Hematopoietic multipotent progenitor cell (in vitro differentiated cells): ENCODE measurements at regions not wholly inside any gene's neighbourhood (a gene's known extent, or its start where the extent isn't known, plus 50 kb on each side); places are given as distances from the start of the nearest gene placed in this dataset.

ENCODE experiments used
- DNase-seq, 3 donors: peaks; one replicate each; pipeline ENCODE4 v3.0.0-alpha.2; 2011 to 2015; ENCODE audit warnings: low read depth in 2 of 3, low spot score in 2 of 3

DNA sequence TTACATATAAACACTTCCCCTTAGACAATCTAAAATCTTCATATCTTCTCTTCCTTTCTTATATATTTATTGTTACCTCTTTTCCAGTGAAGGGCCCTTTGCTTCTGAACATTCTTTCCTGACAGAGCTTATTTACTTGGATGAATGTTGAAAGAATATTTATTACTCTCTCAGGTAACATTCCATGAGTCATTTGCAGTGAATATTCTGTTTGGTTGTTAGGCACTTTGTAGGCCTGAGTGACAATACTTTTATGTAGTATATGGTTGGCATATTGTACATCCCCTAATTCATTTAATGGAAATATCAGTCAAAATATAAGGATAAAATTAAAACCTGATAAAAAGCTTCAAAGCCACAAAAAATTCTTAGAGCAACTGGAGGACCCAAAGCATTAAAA is 260.9 kb upstream of the KCNMB2 start:
- no peak for DNase-seq

DNA sequence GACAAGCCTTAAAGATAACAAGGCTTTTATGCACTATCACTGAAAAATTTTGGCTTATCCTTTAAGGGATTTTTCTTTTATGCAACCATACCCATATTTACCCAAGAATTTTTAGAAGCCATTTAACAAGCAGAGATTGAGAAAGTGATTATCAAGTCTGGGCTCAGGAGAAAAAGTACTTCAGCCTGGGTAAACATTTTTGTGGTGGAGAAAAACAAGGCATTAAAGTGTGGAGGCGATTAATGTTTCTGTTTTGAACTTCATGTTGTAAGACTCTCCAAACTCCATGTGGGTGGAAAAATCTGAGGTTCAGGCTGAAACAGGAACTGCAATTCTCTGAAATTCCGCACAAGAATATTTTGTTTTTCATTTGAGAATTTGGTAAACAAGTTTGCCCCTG is 260.4 kb upstream of the KCNMB2 start:
- DNase-seq, result no peak

DNA sequence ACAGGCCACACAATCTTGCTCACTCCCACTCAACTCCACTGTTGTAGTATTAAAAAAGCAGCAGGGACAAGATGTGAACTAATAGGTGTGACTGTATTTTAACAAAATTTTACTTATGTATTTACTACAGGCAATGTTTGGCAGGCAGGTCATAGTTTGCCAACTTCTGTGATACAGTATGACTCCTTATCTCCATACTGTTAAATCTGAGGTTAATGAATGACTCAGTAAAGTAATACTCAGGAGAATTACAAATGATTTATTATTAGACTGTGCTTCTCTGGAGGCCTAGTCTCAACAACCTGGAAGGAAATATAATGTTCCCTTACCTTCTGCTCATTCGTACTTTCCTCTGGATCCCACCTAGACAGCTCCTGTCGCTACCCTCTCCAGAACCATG is 258.6 kb upstream of the KCNMB2 start:
- no peak for DNase-seq

DNA sequence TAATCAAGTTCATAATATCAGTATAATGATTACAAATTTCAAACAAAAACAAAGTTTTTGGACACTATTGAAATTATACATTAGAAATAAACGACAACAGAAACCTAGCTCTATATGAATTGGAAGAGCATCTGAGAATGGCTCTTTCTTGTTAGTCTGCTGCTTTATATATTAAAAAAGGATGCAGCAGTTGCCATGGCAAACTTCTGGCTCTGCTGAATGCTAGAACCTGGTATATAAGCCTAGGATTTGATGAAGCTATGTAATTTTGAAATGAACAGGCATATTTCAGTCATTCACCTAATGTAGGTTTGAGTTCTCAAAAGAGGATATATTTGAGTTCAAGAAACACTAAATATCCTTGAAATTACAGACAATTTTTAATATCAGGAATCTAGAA is 252.7 kb upstream of the KCNMB2 start:
- DNase-seq, result no peak

DNA sequence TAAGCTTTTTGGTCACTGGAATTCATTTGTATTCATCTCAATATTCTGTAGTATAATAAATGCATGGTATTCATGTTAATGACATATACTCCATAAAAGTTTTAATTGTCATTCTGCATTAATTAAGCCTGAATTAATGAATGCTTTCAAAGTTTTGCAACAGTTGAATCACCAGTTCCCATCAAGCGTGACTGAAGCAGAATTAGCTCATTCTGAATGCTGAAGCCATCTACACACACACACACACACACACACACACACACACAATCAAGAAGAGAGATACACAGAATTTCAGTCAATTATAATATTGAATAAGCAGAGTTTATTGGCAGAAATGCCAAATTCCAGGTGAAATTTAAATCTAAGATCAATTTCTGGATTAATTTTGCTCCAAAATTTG is 252.1 kb upstream of the KCNMB2 start:
- DNase-seq, result no peak

DNA sequence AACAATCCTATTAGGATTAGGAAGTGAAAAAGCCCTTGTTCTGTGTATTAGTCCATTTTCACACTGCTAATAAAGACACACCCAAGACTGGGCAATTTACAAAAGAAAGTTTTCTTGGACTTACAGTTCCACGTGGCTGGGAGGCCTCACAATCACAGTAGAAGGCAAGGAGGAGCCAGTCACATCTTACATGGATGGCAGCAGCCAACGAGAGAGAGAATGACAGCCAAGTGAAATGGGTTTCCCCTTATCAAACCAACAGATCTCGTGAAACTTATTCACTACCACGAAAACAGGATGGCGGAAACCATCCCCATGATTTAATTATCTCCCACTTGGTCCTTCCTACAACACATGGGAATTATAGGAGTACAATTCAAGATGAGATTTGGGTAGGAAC is 248.2 kb upstream of the KCNMB2 start:
- DNase-seq, result no peak

DNA sequence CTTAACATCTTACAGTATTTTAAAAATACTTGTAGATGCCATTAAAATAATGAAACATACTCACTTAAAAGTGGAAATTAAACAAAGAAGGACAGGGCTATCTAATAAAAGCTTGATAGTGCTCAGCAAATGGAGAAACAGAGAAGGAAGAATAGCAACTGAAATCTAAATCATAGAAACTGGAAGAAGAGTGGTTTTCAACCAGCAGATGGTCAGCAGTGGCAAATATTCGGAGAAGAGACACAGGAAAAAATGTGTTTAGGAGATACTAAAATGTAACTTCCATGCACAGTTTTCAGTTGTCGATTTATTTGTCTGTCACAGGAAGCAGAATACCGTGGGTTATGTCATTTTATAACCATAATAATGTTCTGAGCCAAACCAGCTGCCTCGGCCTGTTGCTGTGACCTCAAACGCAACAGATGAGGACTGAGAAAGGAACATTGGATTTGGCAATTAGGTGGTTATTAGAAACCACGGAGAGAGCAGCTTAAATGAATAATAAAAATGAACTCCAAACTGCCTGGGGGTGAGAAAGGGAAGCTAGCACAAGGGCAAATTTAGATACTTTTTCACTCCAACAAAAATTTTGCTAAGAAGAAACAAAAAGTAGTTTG is 246.6 kb upstream of the KCNMB2 start:
- DNase-seq, result peak in 2 of 3 donors; percentile 4 to 62

DNA sequence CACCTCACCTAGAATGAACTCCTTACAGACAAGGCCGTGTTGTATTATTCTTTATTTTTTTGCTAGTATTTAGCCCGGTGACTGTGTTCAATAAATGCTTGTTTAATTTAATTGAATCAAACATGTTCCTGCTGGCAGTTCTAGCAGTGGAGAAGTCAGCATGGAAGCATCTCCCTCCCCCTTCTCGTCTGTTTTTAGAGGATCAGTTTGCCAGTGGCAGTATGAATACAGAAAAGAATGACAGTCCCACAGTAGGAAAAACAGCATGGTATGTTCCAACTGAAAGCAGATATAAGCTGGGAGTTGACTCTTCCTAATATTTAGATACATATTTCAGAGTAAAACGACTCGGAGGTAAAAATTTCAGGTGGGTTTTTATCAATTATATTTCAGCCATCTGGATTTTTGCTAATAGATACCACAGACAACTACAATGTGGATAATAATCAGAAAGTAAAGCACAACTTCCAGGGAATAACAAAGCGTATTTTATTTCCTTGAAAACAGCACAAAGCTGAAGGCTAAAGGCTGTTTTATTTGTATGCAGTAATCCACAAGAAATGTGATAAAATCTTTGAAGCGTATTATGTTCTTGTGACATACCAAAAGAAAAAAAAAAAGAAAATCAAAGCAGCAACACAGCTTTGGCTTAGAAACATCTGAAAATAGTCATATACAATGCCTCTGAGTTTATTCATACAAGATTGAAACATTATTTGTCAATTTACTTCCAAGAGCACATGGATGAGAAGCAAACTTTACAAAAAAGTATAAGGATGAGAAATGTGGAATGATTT is 244.5 kb upstream of the KCNMB2 start:
- DNase-seq, result no peak

DNA sequence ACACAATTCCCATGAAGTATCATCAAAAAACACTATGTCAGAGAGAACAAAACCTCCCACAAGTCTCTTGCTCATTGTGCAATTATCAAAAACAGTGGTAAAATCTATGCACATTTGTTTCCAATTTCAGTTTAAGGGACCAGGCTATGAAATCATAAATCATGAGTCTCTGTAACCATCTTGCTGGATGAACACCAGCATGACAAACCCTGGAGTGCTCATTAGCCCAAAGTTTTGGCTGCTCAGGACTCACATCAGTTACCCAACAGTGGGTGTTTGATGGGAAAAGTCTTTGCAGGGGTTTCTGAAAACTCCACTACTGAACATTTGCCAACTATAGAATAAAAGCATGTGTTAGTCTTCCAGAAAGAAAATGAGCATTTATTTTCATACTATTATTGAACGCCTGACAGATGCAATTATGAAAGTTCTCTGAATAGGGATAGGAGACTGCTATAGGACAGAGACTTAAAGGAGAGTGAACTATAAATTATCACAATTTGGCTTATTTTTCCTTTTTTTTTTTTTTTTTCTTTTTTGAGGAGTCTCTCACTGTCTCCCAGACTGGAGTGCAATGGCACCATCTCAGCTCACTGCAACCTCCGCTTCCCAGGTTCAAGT is 240.8 kb upstream of the KCNMB2 start:
- no peak for DNase-seq

DNA sequence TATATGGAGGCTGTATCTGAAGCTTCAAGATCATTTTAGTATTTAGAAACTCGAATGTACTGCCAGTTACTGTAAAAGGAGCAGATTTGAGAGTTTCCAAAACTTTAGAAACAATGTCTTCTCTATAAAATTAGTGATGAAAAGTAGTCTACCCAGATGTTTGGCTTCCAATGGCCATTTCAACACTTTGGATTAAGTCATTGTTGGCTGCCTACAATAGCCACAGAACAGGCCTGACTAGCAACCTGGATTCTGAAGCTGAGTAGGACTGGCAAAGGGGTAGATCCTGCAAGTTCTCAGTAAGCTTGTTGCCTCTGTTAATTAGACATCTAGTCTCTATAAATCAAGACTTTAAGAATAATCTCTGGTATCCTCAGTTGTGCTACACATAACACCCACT is 239.0 kb upstream of the KCNMB2 start:
- no peak for DNase-seq

DNA sequence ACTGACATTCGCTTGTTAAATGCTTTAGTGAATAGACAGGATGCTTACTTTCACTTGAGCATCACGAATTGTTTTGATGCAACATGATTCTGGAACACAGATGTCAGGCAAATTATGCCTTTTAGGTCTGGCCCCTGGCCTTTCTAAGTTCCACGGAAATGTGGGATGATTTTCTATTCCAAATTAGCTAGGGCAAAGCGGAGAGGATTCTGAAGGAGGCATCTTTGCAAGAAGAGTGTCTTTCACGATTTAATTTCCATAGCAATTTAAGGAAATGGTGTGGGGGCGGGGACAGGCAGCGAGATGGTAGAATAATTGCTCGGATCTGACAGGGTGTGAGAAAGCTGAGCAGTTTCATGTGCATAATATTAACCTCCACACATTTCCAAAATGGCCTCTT is 238.5 kb upstream of the KCNMB2 start:
- no peak for DNase-seq

DNA sequence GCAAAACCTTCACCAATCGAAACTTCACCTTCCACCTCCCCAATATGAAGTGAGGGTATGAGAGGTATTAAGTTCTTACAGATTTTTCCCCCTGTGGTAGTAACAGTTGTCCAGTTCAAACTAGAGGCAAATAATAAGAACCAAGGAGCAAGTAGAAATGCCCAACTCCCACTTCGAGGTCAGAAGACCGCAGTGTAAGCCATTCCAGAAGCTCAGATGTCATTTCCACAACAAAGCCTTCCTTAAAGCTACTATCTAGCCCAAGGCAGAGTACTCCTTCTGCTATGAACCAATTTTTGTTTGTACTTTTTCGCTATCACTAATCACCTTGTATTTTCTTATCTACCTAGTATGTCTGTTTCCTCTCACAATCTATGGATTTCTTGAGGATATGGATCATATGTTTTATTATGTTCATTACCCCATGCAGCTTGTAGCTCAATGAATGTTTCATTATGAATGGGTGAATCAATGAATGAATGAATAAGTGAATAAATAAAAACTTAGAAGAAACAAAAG is 235.7 kb upstream of the KCNMB2 start:
- no peak for DNase-seq

DNA sequence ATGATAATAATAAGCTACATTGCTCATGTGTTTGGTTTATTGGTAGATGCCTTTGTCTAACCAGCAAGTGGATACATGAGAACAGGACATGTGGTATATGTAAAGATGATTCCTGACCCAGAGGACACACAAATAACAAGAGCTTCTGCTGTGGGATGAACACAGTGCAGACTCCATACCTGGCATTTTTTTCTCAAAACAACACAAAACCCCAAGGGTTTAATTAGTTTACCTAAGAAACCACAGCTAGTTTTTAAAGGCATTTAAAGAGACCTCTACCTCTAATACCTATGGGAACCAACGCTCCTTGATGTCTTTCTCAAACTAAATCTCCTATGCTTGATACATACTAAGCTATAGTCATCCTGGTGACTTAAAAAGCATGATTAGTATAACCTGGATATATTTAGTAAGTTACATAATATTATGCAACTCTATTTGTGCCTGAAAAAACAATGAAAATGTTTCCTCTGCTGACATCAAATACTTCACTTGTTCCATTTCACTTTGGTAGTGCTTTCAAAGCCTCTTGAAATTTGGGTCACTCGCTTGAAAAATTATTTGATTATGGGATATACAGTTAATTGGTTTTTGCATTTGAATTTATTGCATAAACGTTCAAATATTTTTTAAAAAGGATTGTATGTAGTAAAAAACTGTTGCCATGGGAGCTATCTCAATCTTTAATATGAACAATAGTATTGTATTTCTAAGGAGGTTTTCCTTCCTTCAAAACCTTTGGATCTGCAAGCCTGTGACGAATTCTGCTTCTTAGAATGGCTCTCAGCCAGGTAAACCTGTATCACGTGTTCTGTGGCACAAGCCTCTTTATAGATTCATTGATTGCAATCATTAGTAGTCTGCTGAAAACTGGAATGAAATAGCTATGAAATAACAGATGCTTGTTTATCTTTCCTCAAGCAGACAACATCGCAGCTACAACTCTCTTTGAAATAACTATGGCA is 233.0 kb upstream of the KCNMB2 start:
- no peak for DNase-seq

DNA sequence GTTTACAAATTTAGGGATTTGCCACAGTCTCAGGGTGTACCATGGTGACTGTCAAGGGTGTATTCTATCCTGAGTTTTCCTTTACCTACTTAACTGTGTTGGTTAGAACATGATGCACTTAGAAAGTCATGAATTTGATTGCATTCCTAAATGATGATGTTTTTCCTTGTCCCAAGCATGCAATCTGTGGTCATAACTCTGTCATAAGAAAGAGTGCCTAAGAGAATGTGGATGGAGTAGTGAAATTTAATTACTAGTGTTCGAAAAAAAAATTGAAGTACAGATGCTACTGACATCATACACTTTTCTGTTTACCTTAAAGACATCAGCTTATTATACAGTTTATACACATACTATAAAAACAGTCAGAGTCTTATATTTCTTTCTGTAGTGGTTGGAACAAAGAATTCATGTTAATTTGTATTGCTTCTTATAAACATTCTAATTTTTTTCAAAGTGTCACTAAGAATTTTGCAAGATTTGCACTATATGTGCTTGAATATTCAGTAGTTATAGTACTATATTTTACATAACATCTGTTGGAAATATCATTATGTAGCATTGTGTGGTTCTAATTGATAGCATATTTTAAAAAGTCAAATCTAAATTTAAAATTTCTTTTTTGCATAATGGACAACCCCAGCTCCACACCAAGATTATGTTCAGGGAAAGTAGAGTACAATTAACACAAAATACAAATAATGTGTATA is 231.3 kb upstream of the KCNMB2 start:
- no peak for DNase-seq

DNA sequence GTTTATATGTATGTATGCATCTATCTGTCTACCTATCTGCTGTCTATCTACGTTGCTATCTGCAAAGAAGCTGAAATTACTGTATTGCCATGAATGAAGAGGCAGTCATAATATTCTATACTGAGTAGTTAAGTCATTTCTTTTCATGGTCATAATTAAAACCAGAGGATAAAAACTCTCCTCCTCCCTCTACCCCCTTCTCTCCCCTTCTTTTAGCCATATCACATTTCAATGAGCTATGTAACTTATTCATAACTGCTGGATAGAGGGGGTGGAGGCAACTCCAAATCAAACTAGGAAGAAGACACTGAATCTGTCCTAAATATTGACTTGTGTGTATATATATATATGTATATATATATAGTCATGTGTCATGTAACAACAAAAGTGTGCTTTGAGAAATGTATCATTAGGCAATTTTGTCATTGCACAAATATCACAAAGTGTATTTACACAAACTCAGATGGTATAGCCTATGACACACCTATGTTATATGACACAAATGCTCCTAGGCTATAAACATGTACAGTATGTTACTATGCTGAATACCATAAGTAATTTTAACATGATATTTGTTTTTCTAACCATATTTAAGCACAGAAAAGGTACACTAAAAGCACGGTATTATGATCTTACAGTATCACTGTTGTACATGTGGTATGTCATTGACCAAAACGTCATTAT is 229.7 kb upstream of the KCNMB2 start:
- no peak for DNase-seq

DNA sequence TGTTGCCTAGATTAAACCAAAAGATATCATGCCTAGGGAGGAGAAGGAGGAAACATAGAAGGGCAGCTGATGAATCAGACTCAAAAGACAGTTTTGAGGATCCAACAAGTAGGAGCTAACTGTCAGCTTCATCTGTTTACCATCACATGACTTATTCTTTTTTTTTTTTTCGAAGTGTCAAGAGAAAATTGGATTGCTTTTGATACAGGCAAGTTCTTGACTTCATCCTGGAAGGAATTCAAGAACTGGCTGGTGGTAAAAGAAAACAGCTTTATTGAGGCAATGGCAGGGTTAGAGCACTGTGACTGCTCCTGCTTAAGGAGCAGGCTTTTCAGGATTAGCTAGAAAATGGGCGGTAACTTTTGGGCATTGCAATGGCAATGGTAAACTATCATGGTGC is 227.5 kb upstream of the KCNMB2 start:
- DNase-seq, result no peak

DNA sequence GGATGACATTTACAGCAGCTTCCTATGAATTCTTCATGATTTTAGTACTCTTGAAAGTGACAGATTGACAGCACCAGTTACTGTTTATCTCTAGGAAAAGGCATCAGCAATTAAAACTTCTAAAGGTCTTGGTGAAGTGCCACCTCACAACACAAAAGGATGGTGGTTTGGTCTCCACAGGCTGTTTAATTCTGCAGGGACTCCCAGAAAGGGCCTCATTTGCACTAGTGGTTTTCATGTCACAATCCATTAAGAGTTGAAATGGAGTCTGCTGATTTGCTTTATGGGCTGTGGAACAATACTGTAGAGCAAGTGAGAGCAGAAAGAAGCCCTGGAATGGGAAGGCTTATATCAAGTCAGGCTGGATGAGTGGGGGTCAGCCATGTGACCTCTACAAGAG is 225.3 kb upstream of the KCNMB2 start:
- no peak for DNase-seq

DNA sequence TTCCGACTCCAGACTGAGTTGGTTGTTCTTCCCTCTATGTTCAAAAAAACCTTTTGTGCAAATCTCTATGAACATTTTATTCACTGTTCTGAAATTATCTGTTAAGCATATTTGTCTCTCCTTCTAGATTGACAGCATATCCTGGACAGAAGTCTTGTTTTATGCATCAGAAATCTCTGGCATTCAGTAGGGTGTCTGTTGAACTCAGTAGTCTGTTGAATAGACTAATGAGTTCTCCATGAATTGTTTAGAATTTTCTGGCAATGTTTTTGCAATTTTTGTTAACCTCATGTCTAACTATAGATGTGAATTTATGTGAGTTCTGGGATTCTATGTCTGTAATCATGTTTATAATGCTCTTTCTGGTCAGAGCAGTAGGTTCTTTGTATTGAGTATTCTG is 222.5 kb upstream of the KCNMB2 start:
- no peak for DNase-seq

DNA sequence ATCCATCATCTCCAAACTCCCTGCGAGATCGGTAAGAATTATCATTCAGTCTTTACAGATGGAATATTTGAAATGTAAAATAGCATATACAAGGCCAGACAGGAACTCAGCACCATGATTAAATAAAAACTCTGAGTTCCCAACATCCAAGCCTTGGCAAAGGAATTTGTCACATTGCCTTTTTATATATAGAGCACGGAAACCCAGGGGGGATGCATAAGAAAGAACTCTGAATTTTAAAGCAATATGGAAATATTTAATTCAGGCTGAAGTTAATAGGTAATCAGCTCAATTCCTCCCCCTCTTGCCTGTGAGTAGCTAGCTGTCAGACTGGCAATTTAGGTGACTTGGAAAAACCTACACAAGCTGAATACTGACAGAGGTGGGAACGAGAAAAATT is 217.9 kb upstream of the KCNMB2 start:
- no peak for DNase-seq
